ENCODE measurements at regions not wholly inside any gene's neighbourhood (a gene's known extent, or its start where the extent isn't known, plus 50 kb on each side); places are given as distances from the start of the nearest gene placed in this dataset.

DNA sequence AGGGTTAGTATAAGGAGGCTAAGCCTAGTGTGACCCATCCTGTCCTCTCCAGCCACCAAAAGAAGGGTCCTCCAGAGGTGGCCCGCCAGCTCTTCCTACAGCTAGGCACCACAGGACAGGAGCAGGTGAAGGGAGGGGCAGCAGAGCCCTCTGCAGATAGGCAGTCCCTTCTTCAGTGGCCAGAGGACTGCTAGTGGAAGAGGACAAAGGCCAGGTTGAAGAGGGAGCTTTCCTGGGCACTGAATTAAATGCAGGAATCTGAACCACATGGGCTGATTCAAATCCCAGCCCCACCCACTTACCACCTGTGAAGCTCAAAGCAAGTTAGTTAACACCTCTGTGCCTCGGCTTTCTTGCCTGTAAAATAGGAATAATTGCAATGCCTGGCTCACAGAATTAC, 409.5 kb downstream of the NXPE2 start:
- TF ChIP-seq, protein P1, sequence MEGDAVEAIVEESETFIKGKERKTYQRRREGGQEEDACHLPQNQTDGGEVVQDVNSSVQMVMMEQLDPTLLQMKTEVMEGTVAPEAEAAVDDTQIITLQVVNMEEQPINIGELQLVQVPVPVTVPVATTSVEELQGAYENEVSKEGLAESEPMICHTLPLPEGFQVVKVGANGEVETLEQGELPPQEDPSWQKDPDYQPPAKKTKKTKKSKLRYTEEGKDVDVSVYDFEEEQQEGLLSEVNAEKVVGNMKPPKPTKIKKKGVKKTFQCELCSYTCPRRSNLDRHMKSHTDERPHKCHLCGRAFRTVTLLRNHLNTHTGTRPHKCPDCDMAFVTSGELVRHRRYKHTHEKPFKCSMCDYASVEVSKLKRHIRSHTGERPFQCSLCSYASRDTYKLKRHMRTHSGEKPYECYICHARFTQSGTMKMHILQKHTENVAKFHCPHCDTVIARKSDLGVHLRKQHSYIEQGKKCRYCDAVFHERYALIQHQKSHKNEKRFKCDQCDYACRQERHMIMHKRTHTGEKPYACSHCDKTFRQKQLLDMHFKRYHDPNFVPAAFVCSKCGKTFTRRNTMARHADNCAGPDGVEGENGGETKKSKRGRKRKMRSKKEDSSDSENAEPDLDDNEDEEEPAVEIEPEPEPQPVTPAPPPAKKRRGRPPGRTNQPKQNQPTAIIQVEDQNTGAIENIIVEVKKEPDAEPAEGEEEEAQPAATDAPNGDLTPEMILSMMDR (IDR thresholded peaks at IDR 0.05; ENCODE audit: low read depth, low read length, poor library complexity, severe bottlenecking): no peak
- TF ChIP-seq EZH2phosphoT487 (IDR thresholded peaks at IDR 0.05; ENCODE audit: borderline replicate concordance, low read length): no peak
- H3F3A ChIP-seq (ENCODE audit: control insufficient read depth, insufficient read depth): no peaks in the 10 kb centered on the region
- H3K36me3 ChIP-seq (ENCODE audit: control insufficient read depth, low read length): no peaks in the 10 kb centered on the region
- H3K4me1 ChIP-seq (ENCODE audit: control insufficient read depth, low read length): no peaks in the 10 kb centered on the region
- H3K79me2 ChIP-seq (ENCODE audit: control insufficient read depth, low read length): no peaks in the 10 kb centered on the region
- no peaks in the 10 kb centered on the region for H3K9me2 ChIP-seq (replicated peaks; ENCODE audit: control insufficient read depth, low read length)
- no peak overlapping the region for H3K4me3 ChIP-seq (ENCODE audit: low read length)
- H3K27me3 ChIP-seq (ENCODE audit: control insufficient read depth, low read length): no peaks in the 10 kb centered on the region
- H3K27ac ChIP-seq (ENCODE audit: low read depth, low read length): no peak overlapping the region
- H3K9me3 ChIP-seq (ENCODE audit: control insufficient read depth, insufficient read depth, low read length): no peaks in the 10 kb centered on the region
- H3K4me2 ChIP-seq (ENCODE audit: low read length): no peak overlapping the region
- no peaks in the 10 kb centered on the region for H4K20me1 ChIP-seq (ENCODE audit: control insufficient read depth, insufficient read depth, low read depth, low read length)

DNA sequence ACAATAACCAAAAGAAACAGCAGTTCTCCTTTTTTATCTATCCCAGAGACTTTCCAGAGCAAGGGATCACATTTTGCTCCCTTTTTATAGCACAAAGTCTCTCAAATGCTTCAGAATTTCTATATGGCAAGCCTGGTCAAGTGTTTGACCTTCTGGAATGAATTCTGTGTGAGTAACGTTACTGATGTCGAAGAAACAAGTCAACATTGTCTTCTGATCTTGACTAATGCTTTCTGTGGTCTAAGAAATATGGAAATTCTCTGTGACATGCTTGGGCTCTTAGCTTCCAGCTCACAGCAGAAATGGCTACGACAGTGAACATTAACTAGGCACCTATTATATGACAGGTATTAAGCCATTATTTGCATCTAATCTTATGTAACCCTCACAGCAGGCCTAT, 411.7 kb downstream of the CADM1 start:
- Histone ChIP-seq H3K4me3 (ENCODE audit: low read length) (no peak overlapping the region), H3K27me3 (ENCODE audit: control insufficient read depth, low read length) (no peaks in the 10 kb centered on the region)

DNA sequence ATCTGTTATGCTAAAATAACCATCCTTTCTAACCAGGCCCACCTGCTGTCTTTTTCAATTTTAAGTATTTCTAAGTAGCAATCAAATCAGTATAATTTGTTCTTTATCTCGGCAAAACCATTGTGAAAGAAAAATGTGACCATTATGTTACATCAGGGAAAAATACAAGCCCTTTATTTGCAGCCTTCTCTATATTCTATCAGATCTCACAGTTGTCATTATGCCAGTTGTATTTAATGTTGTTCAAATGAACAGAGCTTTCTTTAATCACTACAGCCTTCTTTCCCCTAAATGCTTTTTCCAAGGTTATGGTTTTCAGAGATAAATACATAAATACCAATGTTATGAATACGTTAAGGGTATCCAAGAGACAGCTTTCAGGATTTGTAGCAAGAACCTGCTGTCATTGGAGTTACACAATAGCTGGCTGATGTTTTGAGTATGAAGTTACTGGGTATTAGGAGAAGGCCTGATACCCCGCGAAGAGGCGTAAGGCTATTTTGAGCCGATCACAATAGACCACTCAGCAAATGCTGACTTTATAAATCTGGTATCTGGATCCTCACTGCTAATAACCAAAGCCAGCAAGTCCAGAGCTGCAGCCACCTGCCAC, 406.3 kb downstream of the CADM1 start:
- H3F3A ChIP-seq (ENCODE audit: control insufficient read depth, insufficient read depth): no peaks in the 10 kb centered on the region
- H3K79me2 ChIP-seq (ENCODE audit: control insufficient read depth, low read length): no peaks in the 10 kb centered on the region
- H4K20me1 ChIP-seq (ENCODE audit: control insufficient read depth, insufficient read depth, low read depth, low read length): no peaks in the 10 kb centered on the region
- TF ChIP-seq EZH2phosphoT487 (IDR thresholded peaks at IDR 0.05; ENCODE audit: borderline replicate concordance, low read length): no peak
- TF ChIP-seq, protein P1 (IDR thresholded peaks at IDR 0.05; ENCODE audit: low read depth, low read length, poor library complexity, severe bottlenecking): no peak
- no peaks in the 10 kb centered on the region for H3K27me3 ChIP-seq (ENCODE audit: control insufficient read depth, low read length)
- no peaks in the 10 kb centered on the region for H3K9me2 ChIP-seq (replicated peaks; ENCODE audit: control insufficient read depth, low read length)
- H3K27ac ChIP-seq (ENCODE audit: low read depth, low read length): no peak overlapping the region
- H3K9me3 ChIP-seq (ENCODE audit: control insufficient read depth, insufficient read depth, low read length): no peaks in the 10 kb centered on the region
- no peak overlapping the region for H3K4me3 ChIP-seq (ENCODE audit: low read length)
- no peaks in the 10 kb centered on the region for H3K4me1 ChIP-seq (ENCODE audit: control insufficient read depth, low read length)
- H3K4me2 ChIP-seq (ENCODE audit: low read length): no peak overlapping the region
- H3K36me3 ChIP-seq (ENCODE audit: control insufficient read depth, low read length): no peaks in the 10 kb centered on the region

More for the DNA sequence above, 411.7 kb downstream of the CADM1 start:
- Histone ChIP-seq H3K4me1 (ENCODE audit: control insufficient read depth, low read length) (no peaks in the 10 kb centered on the region), H3K4me2 (ENCODE audit: low read length) (no peak overlapping the region), H4K20me1 (ENCODE audit: control insufficient read depth, insufficient read depth, low read depth, low read length) (no peaks in the 10 kb centered on the region), H3K36me3 (ENCODE audit: control insufficient read depth, low read length) (no peaks in the 10 kb centered on the region), H3K27ac (ENCODE audit: low read depth, low read length) (no peak overlapping the region), H3K9me2 (replicated peaks; ENCODE audit: control insufficient read depth, low read length) (no peaks in the 10 kb centered on the region), H3K79me2 (ENCODE audit: control insufficient read depth, low read length) (no peaks in the 10 kb centered on the region), H3F3A (ENCODE audit: control insufficient read depth, insufficient read depth) (no peaks in the 10 kb centered on the region), H3K9me3 (ENCODE audit: control insufficient read depth, insufficient read depth, low read length) (no peaks in the 10 kb centered on the region)
- no peak for TF ChIP-seq EZH2phosphoT487 (IDR thresholded peaks at IDR 0.05; ENCODE audit: borderline replicate concordance, low read length)
- TF ChIP-seq, protein P1 (IDR thresholded peaks at IDR 0.05; ENCODE audit: low read depth, low read length, poor library complexity, severe bottlenecking): no peak
